ENCODE measurements at regions not wholly inside any gene's neighbourhood (a gene's known extent, or its start where the extent isn't known, plus 50 kb on each side); places are given as distances from the start of the nearest gene placed in this dataset.
"Not testable (repeated sequence)": the region's sequence is repeated elsewhere in the genome, so short reads cannot be mapped to it uniquely, and the experiment has no call there.

DNA sequence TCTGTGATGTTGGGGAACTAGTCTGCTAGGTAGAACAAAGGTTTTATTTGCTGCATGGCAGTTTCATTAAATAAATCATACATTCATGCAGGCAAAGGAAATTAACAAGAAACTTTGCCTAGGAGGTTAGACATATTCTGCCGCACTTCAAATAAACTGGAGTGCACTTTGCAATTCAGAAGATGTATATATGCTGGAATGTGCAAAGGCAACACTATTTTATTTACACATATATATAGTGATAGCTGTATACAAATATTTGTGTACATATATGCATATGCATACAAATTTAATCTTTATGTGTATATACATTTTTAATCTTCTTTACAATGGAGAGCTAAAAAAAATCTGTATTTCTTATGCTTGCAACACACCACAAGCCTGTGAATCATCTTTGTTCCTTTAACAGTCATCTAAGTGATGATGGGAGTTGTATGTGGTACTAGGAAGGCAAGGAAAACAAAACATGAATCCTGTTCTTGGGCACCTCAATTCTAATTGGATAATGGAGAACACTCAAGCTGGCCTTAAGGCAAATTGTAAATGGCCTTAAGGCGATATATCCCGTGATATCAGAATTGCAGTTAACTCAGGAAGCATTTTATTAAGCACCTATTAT, 605.8 kb upstream of the CAMK1G start:
- no peak for DNase-seq

DNA sequence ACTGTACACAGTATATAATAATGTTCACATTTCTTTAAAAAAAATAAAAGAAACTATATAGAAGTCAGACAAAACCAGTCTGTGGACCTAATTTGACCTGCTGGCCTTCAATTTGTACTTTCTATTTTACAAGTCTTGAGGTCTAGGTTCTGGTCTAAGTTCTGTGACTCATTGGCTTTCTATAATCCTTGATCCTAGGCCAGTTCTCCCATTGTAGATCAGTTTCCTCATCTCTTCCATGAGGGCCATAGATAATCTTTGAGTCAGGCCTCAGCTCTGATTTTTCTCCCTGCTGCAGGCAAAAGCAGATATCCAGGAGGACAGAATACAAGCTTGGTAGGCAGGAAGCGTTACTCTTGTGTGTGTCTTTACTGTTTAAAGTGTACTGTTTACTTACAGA, 603.7 kb upstream of the CAMK1G start:
- no peak for DNase-seq

DNA sequence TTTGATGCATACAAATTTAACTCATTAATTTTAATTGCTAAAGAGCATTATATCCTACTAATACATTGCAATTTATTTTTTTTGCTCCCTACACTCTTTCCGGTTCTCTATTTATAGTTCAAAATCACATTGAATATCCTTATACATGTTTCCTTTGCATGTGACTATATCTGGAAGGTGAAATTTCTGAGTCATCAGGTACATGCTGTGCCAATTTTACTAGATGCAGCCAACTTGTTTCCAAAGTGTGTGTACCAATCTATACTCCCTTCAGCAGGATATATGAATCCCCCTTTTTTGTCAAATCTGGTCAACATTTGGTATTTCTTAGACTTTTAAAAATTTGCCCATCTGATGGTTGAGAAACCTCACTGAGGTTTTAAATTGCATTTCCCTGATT, 602.9 kb upstream of the CAMK1G start:
- no peak for DNase-seq

DNA sequence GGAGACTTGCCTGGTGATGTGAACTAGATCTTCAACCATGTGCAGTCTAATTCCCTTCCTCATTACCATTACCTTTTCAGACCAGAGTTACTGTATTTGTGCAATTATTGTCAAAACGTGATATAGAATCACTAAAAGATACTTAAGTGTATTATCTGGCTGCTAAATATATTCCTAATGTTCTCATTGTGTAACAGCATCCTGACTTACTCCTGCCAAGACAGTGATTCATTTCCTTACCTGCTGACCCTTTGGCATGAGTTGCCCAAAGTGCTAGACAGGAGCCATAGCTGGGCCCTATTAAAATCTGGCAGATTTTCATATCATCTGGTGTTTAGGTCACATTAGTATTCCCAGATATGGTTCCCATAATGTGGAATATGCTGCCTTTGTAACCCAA, 598.3 kb upstream of the CAMK1G start:
- DNase-seq = no peak

DNA sequence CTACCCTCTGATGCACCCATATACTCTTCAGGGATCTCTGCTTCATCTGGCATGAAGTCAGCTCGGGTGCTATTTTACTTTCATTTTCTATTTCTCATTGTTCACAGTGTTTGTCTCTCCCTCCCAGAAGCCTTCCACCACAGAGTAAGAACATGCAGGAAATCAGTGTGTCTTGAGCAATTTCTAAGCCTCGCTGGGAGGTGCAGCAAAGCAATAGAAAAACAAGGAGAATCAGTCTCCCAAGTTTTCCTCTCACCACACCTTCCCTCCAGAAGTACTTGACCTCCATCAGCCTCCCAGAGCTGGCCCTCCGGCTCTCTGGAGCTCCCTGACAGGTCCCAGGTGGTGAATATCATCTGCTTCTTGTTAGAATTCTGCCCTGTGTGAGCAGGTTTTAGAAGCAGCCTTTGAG, 594.7 kb upstream of the CAMK1G start:
- DNase-seq = peak; percentile 42

DNA sequence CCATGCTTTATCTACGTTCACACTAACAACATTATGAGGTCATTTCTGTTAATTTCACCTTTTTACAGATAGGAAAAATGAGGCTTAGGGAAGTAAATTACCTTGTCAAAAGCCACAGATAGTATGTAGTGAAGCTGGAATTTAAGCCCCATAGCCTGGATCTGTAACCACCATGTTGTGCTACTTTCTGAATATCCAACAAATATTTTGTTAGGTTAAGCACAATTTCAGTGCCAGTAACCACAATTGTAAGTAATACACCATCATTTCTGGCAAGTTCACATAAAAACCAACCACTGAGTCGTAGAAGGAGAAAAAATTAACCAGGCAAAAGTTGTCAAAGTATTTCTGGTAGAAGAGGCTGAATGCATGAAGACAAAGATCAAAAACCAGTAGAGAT, 593.1 kb upstream of the CAMK1G start:
- DNase-seq = no peak

DNA sequence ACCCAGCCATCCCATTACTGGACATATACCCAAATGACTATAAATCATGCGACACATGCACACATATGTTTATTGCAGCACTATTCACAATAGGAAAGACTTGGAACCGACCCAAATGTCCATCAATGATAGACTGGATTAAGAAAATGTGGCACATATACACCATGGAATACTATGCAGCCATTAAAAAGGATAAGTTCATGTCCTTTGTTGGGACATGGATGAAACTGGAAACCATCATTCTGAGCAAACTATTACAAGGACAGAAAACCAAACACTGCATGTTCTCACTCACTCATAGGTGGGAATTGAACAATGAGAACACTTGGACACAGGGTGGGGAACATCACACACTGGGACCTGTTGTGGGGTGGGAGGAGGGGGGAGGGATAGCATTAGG, 586.5 kb upstream of the CAMK1G start:
- not testable (repeated sequence) for DNase-seq

DNA sequence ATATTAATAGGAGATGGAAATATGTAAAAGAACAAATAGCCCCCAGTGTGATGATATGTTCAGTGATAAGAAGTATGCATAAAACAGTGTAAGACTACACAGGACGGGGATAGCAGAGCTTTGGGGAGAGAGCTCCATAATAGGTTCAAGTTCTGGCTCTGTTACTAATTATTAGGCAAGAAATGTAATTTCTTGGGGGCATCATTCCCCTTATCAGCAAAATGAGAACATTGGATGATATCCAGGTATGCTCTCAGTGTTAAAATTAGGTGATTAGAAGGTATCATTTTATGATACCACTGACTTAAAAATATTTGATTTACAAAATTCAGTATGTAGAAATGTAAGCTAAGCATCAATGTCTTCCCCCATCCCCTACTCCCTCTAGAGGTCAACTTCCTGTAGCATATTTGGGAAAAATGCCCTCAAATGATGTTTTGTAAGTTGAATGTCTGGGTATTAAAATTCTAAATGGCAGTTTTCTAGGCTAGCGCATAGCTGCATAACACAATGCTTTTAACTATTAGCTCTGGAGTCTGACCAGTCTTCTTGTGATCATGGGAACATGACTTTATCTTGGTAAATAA, 585.7 kb upstream of the CAMK1G start:
- no peak for DNase-seq

DNA sequence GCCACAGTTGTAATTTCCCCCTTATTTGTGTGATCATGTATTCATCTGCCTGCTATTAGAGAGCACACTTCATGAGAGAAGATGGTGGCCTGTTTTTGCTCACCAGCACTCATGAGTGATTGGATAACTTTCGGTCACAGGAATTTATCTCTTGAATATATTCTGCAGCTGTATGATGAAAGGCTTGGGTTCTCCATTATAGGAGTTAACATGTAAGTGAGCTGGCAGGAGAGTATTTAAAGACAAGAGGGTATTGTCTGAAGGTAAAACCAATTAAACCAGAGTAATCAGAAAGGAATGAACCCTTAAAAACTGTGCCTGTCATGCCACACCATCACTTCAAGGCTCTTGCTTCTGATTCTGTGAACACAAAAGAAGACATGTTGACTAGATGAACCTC, 574.9 kb upstream of the CAMK1G start:
- no peak for DNase-seq

DNA sequence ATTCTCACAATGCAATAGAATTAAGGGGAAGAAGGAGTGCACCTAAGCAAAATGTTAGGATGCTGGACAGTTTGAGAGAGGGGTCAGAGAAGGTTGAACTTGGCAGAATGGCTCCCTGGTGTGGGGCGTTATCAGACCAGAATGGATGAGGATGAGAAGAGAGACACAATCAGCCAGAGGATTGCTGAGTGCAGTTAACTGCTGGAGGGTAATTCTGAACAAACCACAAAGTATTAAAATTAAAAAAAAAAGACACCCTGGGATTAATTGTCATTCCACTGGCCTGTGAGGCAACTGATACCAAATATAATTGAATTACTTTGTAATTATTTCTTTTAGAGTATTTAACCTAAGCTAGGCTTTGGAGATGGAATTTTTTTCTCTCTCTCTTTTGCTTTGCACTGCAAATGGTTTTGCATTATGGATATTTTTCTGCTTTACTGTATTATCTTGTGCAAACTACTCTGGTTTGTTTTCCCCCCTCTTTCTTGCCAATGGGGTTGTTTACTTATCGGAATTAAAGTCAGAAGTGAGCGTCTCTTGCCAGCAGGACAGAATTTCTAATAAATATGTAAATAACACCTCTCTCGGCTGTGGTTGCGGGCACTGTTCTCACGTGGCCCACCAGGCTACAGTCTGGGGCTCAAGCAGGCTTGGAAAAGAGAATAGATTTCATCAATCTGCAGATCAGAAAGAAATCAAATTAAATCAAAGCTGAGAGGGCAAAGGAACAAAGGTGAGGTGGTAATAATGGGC, 572.9 kb upstream of the CAMK1G start:
- no peak for DNase-seq

DNA sequence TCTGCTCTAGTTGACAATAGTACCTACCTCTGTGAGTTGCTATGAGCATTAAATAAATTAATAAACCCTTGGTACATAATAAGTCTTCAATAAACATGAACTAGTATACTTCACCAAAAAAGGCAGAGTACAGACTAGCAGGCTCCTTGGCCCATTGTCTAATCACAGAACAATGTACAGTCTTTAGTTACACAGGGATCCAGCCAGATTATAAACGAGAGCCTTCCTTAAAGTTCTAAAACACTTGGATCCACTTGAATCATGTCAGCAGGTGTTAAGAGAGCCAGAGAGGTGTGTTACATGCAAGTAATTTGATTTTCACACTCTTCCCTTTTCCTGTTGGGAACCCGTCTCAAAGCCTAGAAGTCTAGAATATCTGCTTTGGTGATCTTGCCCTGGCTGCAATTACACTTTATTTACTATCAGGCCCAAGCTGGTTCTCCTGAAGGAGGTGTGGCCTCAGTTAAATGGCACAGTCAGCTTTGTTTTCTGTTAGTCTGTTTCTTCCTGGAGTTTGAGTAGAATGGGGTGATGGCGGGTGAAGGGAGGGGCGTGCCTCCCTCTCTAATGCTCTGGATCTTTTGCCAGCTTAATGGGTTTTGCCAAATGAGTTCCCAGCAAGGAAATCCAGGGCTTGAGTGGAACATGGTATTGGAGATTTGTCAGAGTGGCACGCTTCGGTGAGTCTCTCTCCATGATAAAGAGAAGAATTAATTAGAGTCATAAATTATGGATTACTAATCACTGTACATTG, 570.9 kb upstream of the CAMK1G start:
- peak; percentile 48 for DNase-seq

DNA sequence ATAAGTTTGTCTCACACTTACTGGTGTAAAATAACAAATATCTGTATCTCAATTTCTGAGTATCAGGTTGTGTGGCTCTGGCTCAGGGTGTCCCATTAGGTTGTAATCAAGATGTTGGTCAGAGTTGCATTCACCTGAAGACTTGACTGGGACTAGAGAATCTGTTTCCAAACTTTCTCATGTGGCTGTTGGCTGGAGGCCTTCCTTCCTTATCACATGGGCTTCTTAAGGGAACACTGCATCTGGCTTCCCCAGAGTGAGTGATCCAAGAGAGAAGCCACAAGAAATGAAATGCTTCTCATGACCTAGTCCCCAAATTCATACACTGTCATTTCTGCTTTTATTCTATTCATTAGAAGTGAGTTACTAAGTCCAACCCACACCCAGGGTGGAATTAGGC, 568.4 kb upstream of the CAMK1G start:
- DNase-seq = no peak

DNA sequence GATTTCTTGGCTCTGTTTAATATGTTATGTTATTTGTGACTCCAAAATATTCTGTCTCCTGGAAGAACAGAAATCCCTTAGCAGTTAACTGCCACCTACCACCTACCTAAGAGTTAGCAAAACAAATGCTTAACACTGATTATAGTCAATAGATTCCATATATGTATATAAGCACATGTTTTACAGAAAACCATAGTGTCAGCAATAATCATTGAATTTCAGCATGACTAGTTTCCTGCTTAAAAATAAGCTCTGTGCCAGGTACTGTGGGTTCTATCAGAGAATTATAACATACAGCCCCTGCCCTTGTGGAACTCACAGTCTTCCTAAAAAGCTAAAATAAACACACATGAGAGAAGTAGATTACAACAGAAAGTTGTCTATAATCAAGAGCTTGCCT, 561.9 kb upstream of the CAMK1G start:
- DNase-seq = no peak

DNA sequence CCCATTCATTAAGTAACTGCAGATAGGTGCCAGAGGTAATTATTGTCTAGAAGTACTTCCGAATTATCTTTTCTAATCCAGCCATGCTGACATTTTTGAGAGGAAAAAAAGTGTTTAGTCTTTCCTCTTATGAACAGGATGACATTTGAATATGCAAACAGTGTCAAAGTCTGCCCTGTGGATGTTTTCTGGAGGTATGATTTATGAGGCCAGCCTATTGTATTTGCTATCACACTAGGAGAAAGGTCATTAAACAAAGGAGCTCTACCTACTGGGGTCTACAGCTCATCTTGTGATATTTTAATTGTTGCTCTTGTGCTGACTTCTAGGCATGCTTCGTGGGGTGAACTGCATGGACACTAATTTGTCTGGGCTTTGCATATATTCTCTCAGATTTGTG, 559.7 kb upstream of the CAMK1G start:
- DNase-seq = no peak

DNA sequence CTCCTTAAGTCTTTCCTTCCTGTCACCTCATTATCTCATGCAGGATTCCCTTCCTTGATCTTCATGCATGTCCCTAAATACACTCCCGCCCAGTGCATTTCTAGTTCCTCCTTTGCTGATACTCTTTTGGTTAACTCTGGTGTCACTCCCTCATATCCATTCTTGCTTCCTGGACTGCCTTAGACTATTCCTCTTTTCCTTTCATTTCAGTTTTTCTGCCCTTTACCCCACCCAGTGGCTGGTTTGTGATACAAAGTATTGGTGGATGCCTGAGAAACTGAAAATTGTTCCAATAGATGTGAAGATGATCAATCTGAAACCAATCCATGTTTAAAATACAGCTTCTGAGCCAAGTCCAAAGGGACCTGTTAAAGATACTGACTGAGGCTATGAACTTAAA, 553.8 kb upstream of the CAMK1G start:
- peak; percentile 4 for DNase-seq

DNA sequence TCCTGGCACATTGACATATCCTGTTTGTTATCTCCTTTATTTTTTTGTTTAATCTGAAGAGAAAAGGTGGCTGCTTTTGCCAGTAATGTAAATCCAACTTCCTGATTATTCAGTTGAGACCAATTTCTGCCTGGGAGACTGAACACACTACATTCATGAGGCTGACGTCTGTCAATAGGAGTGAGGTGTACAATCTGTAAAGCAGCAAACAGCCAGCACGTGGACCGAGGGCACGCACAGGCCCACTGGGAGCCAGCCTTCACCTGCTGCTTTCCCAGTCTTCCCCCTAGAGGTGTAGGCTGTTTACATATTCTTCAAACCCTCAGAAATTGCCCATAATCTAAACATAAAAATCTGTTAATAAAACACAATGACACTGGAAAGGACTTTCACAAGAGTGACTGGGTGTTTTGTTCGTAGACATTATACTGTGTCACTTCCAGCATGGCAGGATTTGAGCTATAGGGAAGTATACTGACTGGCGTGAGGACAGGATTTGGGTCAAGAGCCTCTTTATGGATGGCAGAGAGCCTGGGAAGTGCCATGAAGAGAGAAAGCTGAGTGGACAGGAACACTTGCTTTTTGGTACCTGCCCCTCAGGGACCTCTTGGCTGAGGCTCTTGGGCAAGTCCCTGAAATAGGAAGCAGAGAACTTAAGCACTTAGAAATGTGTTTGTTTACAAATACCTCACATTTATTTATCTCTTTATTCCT, 552.9 kb upstream of the CAMK1G start:
- peak; percentile 88 for DNase-seq

DNA sequence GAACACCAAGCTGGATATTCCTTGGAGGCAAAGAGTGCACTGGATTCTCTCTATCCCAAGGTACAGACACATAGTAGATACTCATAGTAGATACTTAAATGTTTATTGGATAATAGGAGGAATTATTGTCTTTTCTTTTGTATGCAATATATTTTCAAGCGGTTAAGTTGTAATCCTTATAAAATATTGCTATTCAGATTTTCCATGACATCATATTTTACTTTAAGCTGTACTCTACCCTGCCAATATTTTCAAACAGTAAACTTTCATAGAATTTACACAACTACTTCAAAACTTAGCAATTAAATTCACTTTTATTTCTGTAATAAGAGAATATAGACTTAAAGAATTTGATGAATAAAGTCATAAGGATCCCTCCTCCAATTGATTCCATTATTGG, 546.5 kb upstream of the CAMK1G start:
- no peak for DNase-seq

DNA sequence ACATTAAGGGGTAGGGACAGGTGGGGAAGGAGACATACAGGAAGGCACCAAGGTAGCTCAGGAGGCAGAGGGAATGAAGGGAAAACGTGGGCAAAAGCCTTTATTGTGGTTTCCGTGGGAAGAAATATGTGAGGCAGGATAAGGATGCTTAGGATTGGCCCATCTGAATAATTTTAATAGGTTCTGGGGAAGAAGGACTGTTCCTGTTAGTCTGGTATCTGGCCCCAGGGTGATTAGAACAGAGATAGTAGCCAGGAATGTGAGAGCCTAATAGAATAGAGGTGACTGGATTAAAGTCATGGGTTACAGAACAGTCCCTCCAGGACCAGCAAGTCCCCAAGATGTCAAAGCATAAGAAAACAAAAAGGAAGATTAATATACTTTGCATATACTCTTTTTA, 545.2 kb upstream of the CAMK1G start:
- no peak for DNase-seq

DNA sequence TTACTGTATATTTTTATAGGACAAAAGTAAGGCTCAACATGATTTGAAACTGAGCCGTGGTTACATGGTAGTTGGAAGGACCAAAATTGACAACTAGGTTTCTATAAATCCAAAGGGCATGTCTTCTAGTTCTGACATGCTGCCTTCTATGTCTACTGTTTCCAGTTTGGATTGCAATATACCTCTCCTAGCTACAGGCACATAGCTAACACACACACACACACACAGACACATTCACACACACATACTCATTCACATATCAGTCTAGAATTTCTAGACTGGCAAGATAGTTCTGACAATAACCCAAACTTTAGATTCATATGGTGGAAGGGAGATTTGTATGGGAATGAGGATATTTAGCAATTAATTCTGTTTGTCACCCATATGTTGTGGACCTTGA, 544.8 kb upstream of the CAMK1G start:
- no peak for DNase-seq

DNA sequence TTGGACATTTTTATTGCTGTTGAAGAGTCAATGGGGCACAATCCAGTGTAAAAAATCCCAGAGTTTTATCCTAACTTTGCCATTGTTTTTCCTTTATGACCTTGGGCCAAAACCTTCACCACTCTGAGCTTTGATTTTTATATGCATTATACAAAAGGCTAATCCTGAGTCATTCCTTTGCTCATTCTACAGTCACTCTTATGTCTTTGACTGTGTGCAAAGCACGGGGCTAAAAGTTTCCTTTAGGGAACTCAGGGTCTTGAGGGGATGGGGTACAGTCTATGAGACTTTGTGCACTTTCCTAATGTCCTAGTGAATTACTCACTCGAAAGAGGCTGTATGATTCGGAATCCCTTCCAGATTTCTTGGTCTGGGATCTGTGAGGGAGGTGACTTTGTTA, 543.2 kb upstream of the CAMK1G start:
- no peak for DNase-seq

DNA sequence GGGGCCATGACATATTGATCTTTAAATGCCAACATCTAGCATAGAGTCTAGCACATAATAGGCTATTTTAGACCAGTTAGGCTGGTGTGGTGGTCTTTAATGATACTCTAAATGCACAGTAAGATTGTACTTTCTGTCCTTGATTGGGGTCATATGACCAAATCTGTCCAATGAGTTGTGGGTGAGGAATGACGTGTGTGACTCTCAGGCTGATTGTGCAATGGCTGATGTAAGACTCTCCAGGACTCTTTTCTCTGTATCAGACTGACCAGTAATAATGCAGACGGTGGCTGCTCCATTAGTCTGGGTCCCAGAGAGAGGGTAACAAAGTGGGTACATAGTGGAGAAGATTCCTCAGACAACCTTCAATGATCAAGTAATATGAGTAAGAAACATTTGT, 541.6 kb upstream of the CAMK1G start:
- no peak for DNase-seq

DNA sequence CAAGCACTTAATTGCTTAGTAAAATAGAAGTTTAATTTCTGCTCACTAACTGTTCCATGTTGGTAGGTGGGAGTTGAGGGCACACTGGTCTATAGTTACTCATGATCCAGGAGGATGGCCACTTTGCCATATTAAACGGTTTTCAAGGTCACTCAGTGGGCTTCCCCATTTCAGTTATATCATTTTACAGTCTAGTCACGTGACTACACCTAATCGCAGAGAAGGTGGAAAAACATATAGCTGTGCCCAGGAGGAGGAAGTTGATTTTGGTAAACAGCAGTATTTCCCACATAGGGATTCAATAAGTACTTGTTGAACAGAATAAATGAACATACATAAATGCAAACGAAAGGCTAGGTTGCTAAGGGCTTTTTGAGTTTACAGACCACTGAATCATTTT, 541.1 kb upstream of the CAMK1G start:
- no peak for DNase-seq
